CD14-positive monocyte (primary cell): ENCODE measurements at regions not wholly inside any gene's neighbourhood (a gene's known extent, or its start where the extent isn't known, plus 50 kb on each side); places are given as distances from the start of the nearest gene placed in this dataset.

Source experiments
- DNase-seq, 3 donors: peaks; one replicate each; pipeline ENCODE4 v3.0.0-alpha.2; 2011 to 2022
- H2AFZ ChIP-seq: 2 replicates; pipeline ENCODE4 v1.6.0; 2012; ENCODE audit warnings: mild to moderate bottlenecking, low read depth, low read length, inconsistent platforms; ENCODE audit not compliant: insufficient read depth, poor library complexity, severe bottlenecking
- H3K27ac ChIP-seq, 2 donors: 1 replicate in 1 of 2; 2 replicates in 1 of 2; pipeline ENCODE4 v1.5.1; 2012 to 2013; ENCODE audit warnings: low read length in 2 of 2, control low read depth in 1 of 2, inconsistent platforms in 1 of 2, low read depth in 1 of 2, mild to moderate bottlenecking in 1 of 2
- H3K27me3 ChIP-seq, 2 donors: one replicate each; pipeline versions ENCODE4 v1.6.0 to v1.6.1; 2011 to 2013; ENCODE audit warnings: low read length in 2 of 2; ENCODE audit not compliant: control insufficient read depth in 2 of 2, insufficient read depth in 2 of 2
- H3K36me3 ChIP-seq, 2 donors: replicated peaks in 1 of 2; 1 replicate in 1 of 2; 2 replicates in 1 of 2; pipeline versions ENCODE4 v1.5.1 to v1.6.1; 2012 to 2013; ENCODE audit warnings: low read length in 2 of 2, control low read depth in 1 of 2, inconsistent platforms in 1 of 2, mild to moderate bottlenecking in 1 of 2; ENCODE audit not compliant: insufficient read depth in 2 of 2, control insufficient read depth in 1 of 2
- H3K4me1 ChIP-seq, 2 donors: 1 replicate in 1 of 2; 2 replicates in 1 of 2; pipeline versions ENCODE4 v1.5.1 to v1.6.1; 2012 to 2013; ENCODE audit warnings: low read length in 2 of 2, control low read depth in 1 of 2, inconsistent platforms in 1 of 2, mild to moderate bottlenecking in 1 of 2, moderate library complexity in 1 of 2; ENCODE audit not compliant: insufficient read depth in 2 of 2, control insufficient read depth in 1 of 2
- H3K4me2 ChIP-seq: replicated peaks from 2 replicates; pipeline ENCODE3; 2012; ENCODE audit warnings: low read length, moderate library complexity, mild to moderate bottlenecking; ENCODE audit not compliant: poor library complexity, severe bottlenecking; ENCODE audit errors: extremely low read depth
- H3K4me3 ChIP-seq, 3 experiments: fragments of 200-600 bp in 1 of 3; sonication (generic) in 1 of 3; replicated peaks in 1 of 3; 1 replicate in 2 of 3; 2 replicates in 1 of 3; pipeline ENCODE4 v1.5.1; 2011 to 2013; ENCODE audit warnings: low read length in 3 of 3, mild to moderate bottlenecking in 3 of 3, control low read depth in 2 of 3, low read depth in 2 of 3, inconsistent platforms in 1 of 3, moderate library complexity in 1 of 3
- H3K79me2 ChIP-seq: 2 replicates; pipeline ENCODE4 v1.6.0; 2012; ENCODE audit warnings: mild to moderate bottlenecking, control low read depth, inconsistent platforms, low read length, moderate library complexity; ENCODE audit not compliant: insufficient read depth
- H3K9ac ChIP-seq: 2 replicates; pipeline ENCODE4 v1.6.0; 2017; ENCODE audit warnings: low read length, mild to moderate bottlenecking; ENCODE audit not compliant: insufficient read depth, poor library complexity, severe bottlenecking
- H3K9me3 ChIP-seq, 2 donors: replicated peaks in 1 of 2; 1 replicate in 1 of 2; 2 replicates in 1 of 2; pipeline versions ENCODE4 v1.5.1 to v1.6.1; 2012 to 2013; ENCODE audit warnings: low read length in 2 of 2, control low read depth in 1 of 2; ENCODE audit not compliant: control insufficient read depth in 1 of 2, insufficient read depth in 1 of 2
- H4K20me1 ChIP-seq: 2 replicates; pipeline ENCODE4 v1.6.0; 2012; ENCODE audit warnings: mild to moderate bottlenecking, low read length, control low read depth, moderate library complexity; ENCODE audit not compliant: insufficient read depth
- H3K27ac Mint-ChIP-seq, 7 donors: one replicate each; pipeline ENCODE4 v1.8.0; 2020; ENCODE audit warnings: mild to moderate bottlenecking in 7 of 7, mixed read lengths in 7 of 7, moderate library complexity in 6 of 7, inconsistent platforms in 2 of 7
- H3K27me3 Mint-ChIP-seq, 3 donors: one replicate each; pipeline ENCODE4 v1.8.0; 2021 to 2022; ENCODE audit warnings: low read depth in 3 of 3, mild to moderate bottlenecking in 3 of 3, mixed read lengths in 3 of 3, moderate library complexity in 3 of 3, inconsistent platforms in 1 of 3
- H3K36me3 Mint-ChIP-seq, 2 donors: one replicate each; pipeline ENCODE4 v1.8.0; 2020; ENCODE audit warnings: mixed read lengths in 2 of 2, inconsistent platforms in 1 of 2, mild to moderate bottlenecking in 1 of 2
- H3K4me1 Mint-ChIP-seq: one replicate; pipeline ENCODE4 v1.8.0; 2020; ENCODE audit warnings: mild to moderate bottlenecking, mixed read lengths
- H3K4me3 Mint-ChIP-seq, 2 donors: one replicate each; pipeline ENCODE4 v1.8.0; 2020; ENCODE audit warnings: mild to moderate bottlenecking in 2 of 2, mixed read lengths in 2 of 2, moderate library complexity in 1 of 2
- H3K9me3 Mint-ChIP-seq, 7 donors: one replicate each; pipeline ENCODE4 v1.8.0; 2020 to 2022; ENCODE audit warnings: mixed read lengths in 7 of 7, mild to moderate bottlenecking in 6 of 7, moderate library complexity in 6 of 7, inconsistent platforms in 2 of 7
- CTCF ChIP-seq: fragments of 200-600 bp; IDR thresholded peaks from one replicate; pipeline ENCODE4 v1.8.0; 2022; ENCODE audit warnings: antibody characterized with exemption, mild to moderate bottlenecking
- WGBS: methylation state at CpG from one replicate; pipeline ENCODE4 v1.1.5; 2013; ENCODE audit warnings: missing lambda C conversion rate; ENCODE audit not compliant: insufficient coverage; 5-methylcytosine and 5-hydroxymethylcytosine counted together
- intact Hi-C, 2 donors: fragments of 100-400 bp; cut with micrococcal nuclease; formaldehyde crosslinking; loops; one replicate each; pipeline versions ENCODE4 v1.15.0 to v1.15.1; 2023

GRCh38 chr1:116211294-116211693, 100.1 kb downstream of the MAB21L3 start:
- WGBS = 86% methylated on average over 1 of the region's 5 CpGs
- Histone ChIP-seq H3K4me1 (no peaks in the 10 kb centered on the region), H4K20me1 (no peaks in the 10 kb centered on the region), H3K79me2 (no peaks in the 10 kb centered on the region), H3K27ac (no peak overlapping the region), H3K9me3 (peaks cover 0 to 4% of the 10 kb centered on the region in 2 donors), H3K36me3 (no peaks in the 10 kb centered on the region), H3K9ac (no peak overlapping the region), H3K4me2 (no peak overlapping the region), H3K27me3 (no peaks in the 10 kb centered on the region), H2AFZ (no peak overlapping the region), H3K4me3 (no peak overlapping the region)
- Mint-ChIP-seq H3K27me3 (peaks cover 0 to 6% (median 0%) of the 10 kb centered on the region in 3 donors), H3K4me3 (no peak overlapping the region), H3K27ac (no peak overlapping the region), H3K36me3 (no peaks in the 10 kb centered on the region), H3K9me3 (peaks cover 0 to 14% (median 5%) of the 10 kb centered on the region in 7 donors), H3K4me1 (no peaks in the 10 kb centered on the region)
- intact Hi-C loops = no loop called here
- TF ChIP-seq CTCF = no peak
- no peak for DNase-seq

- H3K79me2 ChIP-seq = no peaks in the 10 kb centered on the region
- peaks cover 0 to 3% (median 0%) of the 10 kb centered on the region in 7 donors for H3K9me3 Mint-ChIP-seq
- H3K9ac ChIP-seq = no peak overlapping the region
- intact Hi-C loops = no loop called here
- no peak overlapping the region for H2AFZ ChIP-seq
- H3K4me2 ChIP-seq = no peak overlapping the region
- H3K9me3 ChIP-seq = no peaks in the 10 kb centered on the region
- no peak overlapping the region for H3K27ac Mint-ChIP-seq
- no peaks in the 10 kb centered on the region for H3K36me3 Mint-ChIP-seq
- 93% methylated on average over 3 of the region's 6 CpGs for WGBS
- H3K4me3 Mint-ChIP-seq = no peak overlapping the region
- no peak for TF ChIP-seq CTCF
- H3K4me3 ChIP-seq = no peak overlapping the region
- no peaks in the 10 kb centered on the region for H4K20me1 ChIP-seq
- no peaks in the 10 kb centered on the region for H3K27me3 ChIP-seq
- no peaks in the 10 kb centered on the region for H3K4me1 ChIP-seq
- peaks cover 2% of the 10 kb centered on the region in 3 donors for H3K27me3 Mint-ChIP-seq
- H3K36me3 ChIP-seq = no peaks in the 10 kb centered on the region
- no peaks in the 10 kb centered on the region for H3K4me1 Mint-ChIP-seq
- DNase-seq = no peak
- no peak overlapping the region for H3K27ac ChIP-seq
Measured at GRCh38 chr1:116218922-116219321, 107.7 kb downstream of the MAB21L3 start.
